MM.1S (cell line): ENCODE measurements at regions not wholly inside any gene's neighbourhood (a gene's known extent, or its start where the extent isn't known, plus 50 kb on each side); places are given as distances from the start of the nearest gene placed in this dataset.
A peak's percentile ranks its signal among the peaks of the same experiment; 100 is the strongest.
"Not testable (repeated sequence)": the region's sequence is repeated elsewhere in the genome, so short reads cannot be mapped to it uniquely, and the experiment has no call there.

Experiments
- DNase-seq: peaks from one replicate; pipeline ENCODE4 v3.0.0-alpha.2; 2015
- H2AFZ ChIP-seq: fragments of 300-600 bp; sonication (generic); 2 replicates; pipeline ENCODE4 v1.6.0; 2016; ENCODE audit warnings: antibody characterized with exemption, low read length
- H3F3A ChIP-seq: fragments of 300-600 bp; sonication (generic); 2 replicates; pipeline ENCODE4 v1.6.1; 2016; ENCODE audit warnings: mild to moderate bottlenecking, antibody characterized with exemption, low read length, moderate library complexity, mixed read lengths; ENCODE audit not compliant: insufficient read depth
- H3K27ac ChIP-seq: fragments of 300-600 bp; sonication (generic); 2 replicates; pipeline ENCODE4 v1.5.1; 2016; ENCODE audit warnings: mild to moderate bottlenecking, low read length
- H3K27me3 ChIP-seq: fragments of 300-600 bp; sonication (generic); replicated peaks from 2 replicates; pipeline ENCODE4 v1.6.0; 2016; ENCODE audit warnings: low read length; ENCODE audit not compliant: insufficient read depth
- H3K36me3 ChIP-seq: fragments of 300-600 bp; sonication (generic); replicated peaks from 2 replicates; pipeline ENCODE4 v1.6.1; 2016; ENCODE audit warnings: mild to moderate bottlenecking, low read length, mixed read lengths; ENCODE audit not compliant: insufficient read depth
- H3K4me1 ChIP-seq: fragments of 300-600 bp; sonication (generic); 2 replicates; pipeline ENCODE4 v1.6.1; 2016; ENCODE audit warnings: low read length, mixed read lengths
- H3K4me2 ChIP-seq: fragments of 300-600 bp; sonication (generic); 2 replicates; pipeline ENCODE4 v1.6.0; 2016; ENCODE audit warnings: low read depth, low read length
- H3K4me3 ChIP-seq: fragments of 300-600 bp; sonication (generic); 2 replicates; pipeline ENCODE4 v1.5.1; 2016; ENCODE audit warnings: low read length, mixed read lengths
- H3K79me2 ChIP-seq: fragments of 300-600 bp; sonication (generic); 2 replicates; pipeline ENCODE4 v1.6.1; 2016; ENCODE audit warnings: mixed run types, low read length, mixed read lengths
- H3K9ac ChIP-seq: fragments of 300-600 bp; sonication (generic); 2 replicates; pipeline ENCODE4 v1.6.1; 2016; ENCODE audit warnings: low read length, mixed read lengths
- H3K9me2 ChIP-seq: fragments of 300-600 bp; sonication (generic); replicated peaks from 2 replicates; pipeline ENCODE4 v1.6.1; 2016; ENCODE audit warnings: mild to moderate bottlenecking, low read length, mixed read lengths; ENCODE audit not compliant: insufficient read depth
- H3K9me3 ChIP-seq: fragments of 300-600 bp; sonication (generic); replicated peaks from 2 replicates; pipeline ENCODE4 v1.6.1; 2016; ENCODE audit warnings: mild to moderate bottlenecking, low read length, mixed read lengths; ENCODE audit not compliant: insufficient read depth
- H4K20me1 ChIP-seq: fragments of 300-600 bp; sonication (generic); 2 replicates; pipeline ENCODE4 v1.6.1; 2016; ENCODE audit warnings: mild to moderate bottlenecking, low read length, moderate library complexity, mixed read lengths; ENCODE audit not compliant: insufficient read depth
- EZH2 ChIP-seq: fragments of 300-600 bp; sonication (generic); optimal IDR thresholded peaks from 2 replicates; pipeline ENCODE3; 2017; ENCODE audit warnings: low read depth, mild to moderate bottlenecking, antibody characterized with exemption, low read length, mixed read lengths
- EZH2phosphoT487 ChIP-seq: fragments of 300-600 bp; sonication (generic); IDR thresholded peaks from 2 replicates; pipeline ENCODE4 v1.6.1; 2018; ENCODE audit warnings: antibody characterized with exemption, low read length
- TF ChIP-seq, protein P1 (sequence below): fragments of 300-600 bp; sonication (generic); IDR thresholded peaks from 2 replicates; pipeline ENCODE4 v1.5.1; 2016; ENCODE audit warnings: antibody characterized with exemption, low read length, mixed read lengths

DNA sequence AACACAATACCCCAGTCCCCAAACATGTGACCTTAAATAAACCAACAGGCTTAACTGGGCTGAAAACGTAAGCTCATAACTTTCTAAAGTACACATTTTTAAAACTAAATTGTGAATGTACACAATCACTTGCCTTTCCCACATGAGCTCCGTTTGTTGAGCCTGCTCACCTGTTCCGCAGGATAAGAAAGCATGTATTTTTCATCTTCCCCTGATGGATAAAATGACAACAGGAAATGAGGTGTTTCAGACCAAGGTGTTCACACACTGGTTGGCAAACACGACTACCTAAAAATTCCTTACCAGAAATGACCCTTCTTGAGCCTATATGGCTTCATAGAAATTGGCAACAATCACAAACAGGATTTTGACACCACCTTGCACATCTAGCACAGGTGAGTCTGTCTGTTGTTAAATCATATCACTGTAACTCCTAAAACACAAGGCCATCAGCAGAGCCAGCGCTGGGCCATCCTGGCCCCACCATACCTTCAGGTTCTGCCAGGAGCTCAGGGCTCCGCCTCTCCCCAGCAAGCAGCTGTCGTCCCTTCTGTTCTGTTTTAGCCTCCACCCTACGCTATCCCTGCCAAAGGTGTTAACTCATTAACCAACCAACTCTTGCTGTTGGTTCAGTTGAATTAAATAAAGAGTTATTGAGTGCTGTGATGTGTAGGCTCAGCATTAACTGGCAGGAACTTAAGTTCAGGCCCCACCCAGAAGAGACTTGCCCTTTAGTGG lies 73.6 kb upstream of the RNF32 start:
- no peaks in the 10 kb centered on the region for H3K79me2 ChIP-seq
- H3K4me1 ChIP-seq: no peaks in the 10 kb centered on the region
- no peak overlapping the region for H3K9ac ChIP-seq
- H3K9me2 ChIP-seq: no peaks in the 10 kb centered on the region
- no peaks in the 10 kb centered on the region for H3K9me3 ChIP-seq
- no peak overlapping the region for H3K4me3 ChIP-seq
- H3K27ac ChIP-seq: no peak overlapping the region
- H2AFZ ChIP-seq: no peak overlapping the region
- H4K20me1 ChIP-seq: no peaks in the 10 kb centered on the region
- H3K36me3 ChIP-seq: no peaks in the 10 kb centered on the region
- no peak overlapping the region for H3K4me2 ChIP-seq
- H3F3A ChIP-seq: no peaks in the 10 kb centered on the region
- H3K27me3 ChIP-seq: peaks cover 1% of the 10 kb centered on the region; the same call in 1 of the 2 replicates
- no peak for DNase-seq
- no peak for TF ChIP-seq EZH2phosphoT487
- TF ChIP-seq EZH2: no peak
- TF ChIP-seq, protein P1, sequence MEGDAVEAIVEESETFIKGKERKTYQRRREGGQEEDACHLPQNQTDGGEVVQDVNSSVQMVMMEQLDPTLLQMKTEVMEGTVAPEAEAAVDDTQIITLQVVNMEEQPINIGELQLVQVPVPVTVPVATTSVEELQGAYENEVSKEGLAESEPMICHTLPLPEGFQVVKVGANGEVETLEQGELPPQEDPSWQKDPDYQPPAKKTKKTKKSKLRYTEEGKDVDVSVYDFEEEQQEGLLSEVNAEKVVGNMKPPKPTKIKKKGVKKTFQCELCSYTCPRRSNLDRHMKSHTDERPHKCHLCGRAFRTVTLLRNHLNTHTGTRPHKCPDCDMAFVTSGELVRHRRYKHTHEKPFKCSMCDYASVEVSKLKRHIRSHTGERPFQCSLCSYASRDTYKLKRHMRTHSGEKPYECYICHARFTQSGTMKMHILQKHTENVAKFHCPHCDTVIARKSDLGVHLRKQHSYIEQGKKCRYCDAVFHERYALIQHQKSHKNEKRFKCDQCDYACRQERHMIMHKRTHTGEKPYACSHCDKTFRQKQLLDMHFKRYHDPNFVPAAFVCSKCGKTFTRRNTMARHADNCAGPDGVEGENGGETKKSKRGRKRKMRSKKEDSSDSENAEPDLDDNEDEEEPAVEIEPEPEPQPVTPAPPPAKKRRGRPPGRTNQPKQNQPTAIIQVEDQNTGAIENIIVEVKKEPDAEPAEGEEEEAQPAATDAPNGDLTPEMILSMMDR: no peak

DNA sequence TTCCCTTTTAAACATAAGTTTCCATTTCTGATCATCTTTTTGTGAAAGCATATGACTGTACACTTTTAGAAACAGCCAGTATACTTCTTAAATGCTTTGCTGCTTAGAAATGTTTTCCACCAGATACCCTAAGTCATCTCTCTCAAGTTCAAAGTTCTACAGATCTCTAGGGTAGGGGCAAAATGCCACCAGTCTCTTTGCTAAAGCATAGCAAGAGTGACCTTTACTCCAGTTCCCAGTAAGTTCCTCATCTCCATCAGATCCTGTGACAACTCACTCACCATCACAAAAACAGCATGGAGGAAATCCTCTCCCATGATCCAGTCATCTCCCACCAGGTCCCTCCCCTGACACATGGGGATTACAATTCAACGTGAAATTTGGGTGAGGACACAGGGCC lies 75.6 kb upstream of the RNF32 start:
- not testable (repeated sequence) for H3K27me3 ChIP-seq, H3K9me3 ChIP-seq, H3K4me3 ChIP-seq, H3K9me2 ChIP-seq, H4K20me1 ChIP-seq, H3K4me1 ChIP-seq, DNase-seq, H3F3A ChIP-seq, H2AFZ ChIP-seq, H3K27ac ChIP-seq, H3K36me3 ChIP-seq, H3K79me2 ChIP-seq, H3K4me2 ChIP-seq, H3K9ac ChIP-seq

DNA sequence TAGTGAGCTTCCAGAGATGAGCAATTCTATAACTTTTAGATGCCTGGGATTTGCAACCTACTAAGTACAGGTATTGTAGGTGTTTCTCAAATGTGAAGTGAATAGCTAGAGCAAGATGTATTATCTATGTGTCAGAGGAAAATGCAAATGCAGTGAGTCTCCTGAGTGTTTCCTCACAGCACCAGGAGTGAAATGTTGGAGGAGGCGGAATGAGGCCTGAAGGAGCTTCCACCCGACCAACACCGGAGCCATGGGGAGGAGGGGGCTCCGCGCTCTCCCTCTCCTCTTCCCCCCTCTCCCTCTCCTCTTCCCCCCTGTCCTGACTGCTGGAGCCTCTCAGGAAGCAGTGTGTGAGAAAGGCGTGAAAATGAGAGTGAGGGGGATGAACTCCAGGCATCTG lies 79.9 kb upstream of the RNF32 start:
- H3K9ac ChIP-seq: no peak overlapping the region
- no peaks in the 10 kb centered on the region for H3K9me2 ChIP-seq
- no peaks in the 10 kb centered on the region for H3K4me1 ChIP-seq
- H3K27ac ChIP-seq: no peak overlapping the region
- H3K27me3 ChIP-seq: peaks cover 6% of the 10 kb centered on the region; the same call in 1 of the 2 replicates
- H3K4me3 ChIP-seq: no peak overlapping the region
- no peaks in the 10 kb centered on the region for H3K9me3 ChIP-seq
- H3K36me3 ChIP-seq: no peaks in the 10 kb centered on the region
- no peak for DNase-seq
- no peak for TF ChIP-seq EZH2
- no peak for TF ChIP-seq EZH2phosphoT487
- TF ChIP-seq, protein P1: no peak
- no peaks in the 10 kb centered on the region for H4K20me1 ChIP-seq
- no peaks in the 10 kb centered on the region for H3F3A ChIP-seq
- H3K4me2 ChIP-seq: no peak overlapping the region
- no peaks in the 10 kb centered on the region for H3K79me2 ChIP-seq
- H2AFZ ChIP-seq: no peak overlapping the region

DNA sequence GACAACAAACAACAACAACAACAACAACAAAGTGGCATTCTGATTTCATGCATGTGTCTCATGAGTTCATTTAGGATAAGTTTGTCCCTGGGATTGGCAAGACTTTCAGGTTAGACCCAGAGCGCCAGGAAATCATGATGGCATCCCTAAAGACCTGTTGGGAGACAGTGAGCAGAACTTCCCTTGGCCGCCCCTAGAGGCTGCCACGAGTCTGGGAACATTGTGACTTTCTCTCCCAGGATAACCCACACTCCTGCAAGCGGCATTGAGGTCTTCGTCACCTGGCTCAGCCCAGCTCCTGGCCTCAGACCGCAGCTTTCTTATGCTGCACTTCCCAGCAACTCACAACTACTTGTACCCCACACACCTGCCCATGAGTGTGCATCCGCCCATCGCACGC lies 80.5 kb upstream of the RNF32 start:
- Histone ChIP-seq H3K4me3 (no peak overlapping the region), H3K36me3 (no peaks in the 10 kb centered on the region), H3K27me3 (peaks cover 6% of the 10 kb centered on the region; the same call in 1 of the 2 replicates), H3K79me2 (no peaks in the 10 kb centered on the region), H4K20me1 (no peaks in the 10 kb centered on the region), H3K9ac (no peak overlapping the region), H3F3A (no peaks in the 10 kb centered on the region), H3K9me3 (no peaks in the 10 kb centered on the region), H2AFZ (no peak overlapping the region), H3K9me2 (no peaks in the 10 kb centered on the region), H3K27ac (no peak overlapping the region), H3K4me2 (no peak overlapping the region), H3K4me1 (no peaks in the 10 kb centered on the region)
- no peak for DNase-seq
- TF ChIP-seq, protein P1: 0 out of 2 replicates have a peak, but pooled peaks have one; percentile 3
- no peak for TF ChIP-seq EZH2phosphoT487
